Stimulated activated CD4-positive, alpha-beta T cell treated with anti-CD3 and anti-CD28 coated beads, Interleukin-15, amount 100 ng/mL, for 48 hours (primary cell): ENCODE measurements at regions not wholly inside any gene's neighbourhood (a gene's known extent, or its start where the extent isn't known, plus 50 kb on each side); places are given as distances from the start of the nearest gene placed in this dataset.
"Not testable (repeated sequence)": the region's sequence is repeated elsewhere in the genome, so short reads cannot be mapped to it uniquely, and the experiment has no call there.

Source experiments
- DNase-seq, 2 donors: peaks; one replicate each; pipeline ENCODE4 v3.0.0-alpha.2; 2020; ENCODE audit warnings: low read depth in 2 of 2

GRCh38 chr5:51165621-51166020, 217.6 kb upstream of the ISL1 start:
- DNase-seq: not testable (repeated sequence)

DNA sequence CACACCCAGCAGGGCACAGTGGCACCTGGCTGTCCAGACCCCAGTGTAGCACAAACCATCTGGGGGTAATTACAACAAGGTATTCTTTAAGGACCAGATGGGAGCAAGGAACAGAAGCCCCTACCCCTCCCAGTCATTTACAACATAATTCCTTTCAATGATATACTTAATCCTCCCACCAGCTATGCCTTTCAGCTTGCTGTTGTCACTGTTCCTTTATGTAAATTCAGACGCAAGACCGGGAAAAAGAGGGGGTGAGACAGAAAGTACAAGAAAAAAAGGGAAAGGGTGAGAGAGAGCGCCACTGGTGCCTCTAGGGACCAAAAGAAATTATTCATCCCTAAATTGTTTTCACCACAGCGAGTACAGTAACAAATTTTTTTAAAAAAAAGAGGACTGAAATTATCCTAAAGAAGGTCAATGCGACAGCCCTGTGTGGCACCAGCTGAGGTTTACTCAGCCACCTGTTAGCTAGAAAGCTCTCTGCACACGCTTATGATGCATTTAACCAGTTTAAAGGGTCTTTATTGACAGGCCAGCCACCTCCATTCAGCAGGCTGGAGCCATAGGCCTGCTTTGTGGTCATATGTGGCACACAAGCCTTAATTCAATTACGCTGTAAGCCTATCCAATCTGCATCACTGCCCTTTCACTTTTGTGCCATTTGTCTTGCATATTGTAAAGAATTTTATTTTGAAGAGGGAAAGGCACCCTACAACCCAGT, 210.2 kb upstream of the ISL1 start:
- DNase-seq: no peak

DNA sequence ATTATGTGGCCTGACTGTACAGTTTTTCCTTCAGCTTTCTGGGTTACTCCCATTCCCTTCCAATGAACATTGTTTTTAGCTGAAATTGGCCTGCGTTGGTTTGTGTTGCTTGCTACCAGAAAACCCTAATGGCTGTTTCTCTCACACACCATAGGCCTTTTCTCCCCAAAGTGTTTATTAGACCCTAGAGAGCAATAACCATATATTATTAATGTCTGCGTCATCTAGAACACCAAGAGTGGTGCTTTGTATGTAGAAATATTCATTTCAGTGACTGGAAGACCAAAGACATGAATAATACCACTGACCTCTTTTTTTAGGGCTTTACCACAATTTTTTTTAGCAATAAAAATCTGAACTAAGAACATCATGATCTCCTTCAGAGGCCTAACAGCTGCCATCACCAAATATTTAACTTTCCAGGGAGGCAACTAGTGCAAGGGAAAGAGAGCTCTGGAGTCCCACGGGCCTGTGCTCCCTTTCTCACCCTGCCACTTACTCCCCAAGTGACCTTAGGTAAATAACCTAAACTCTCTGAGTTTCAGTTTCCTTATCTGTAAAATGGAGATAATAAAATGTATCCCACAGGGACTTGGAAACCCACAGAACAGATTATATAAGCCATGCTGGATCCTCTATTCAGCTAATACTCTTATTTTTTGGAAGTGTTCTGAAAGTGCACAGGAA, 201.9 kb upstream of the ISL1 start:
- no peak for DNase-seq

DNA sequence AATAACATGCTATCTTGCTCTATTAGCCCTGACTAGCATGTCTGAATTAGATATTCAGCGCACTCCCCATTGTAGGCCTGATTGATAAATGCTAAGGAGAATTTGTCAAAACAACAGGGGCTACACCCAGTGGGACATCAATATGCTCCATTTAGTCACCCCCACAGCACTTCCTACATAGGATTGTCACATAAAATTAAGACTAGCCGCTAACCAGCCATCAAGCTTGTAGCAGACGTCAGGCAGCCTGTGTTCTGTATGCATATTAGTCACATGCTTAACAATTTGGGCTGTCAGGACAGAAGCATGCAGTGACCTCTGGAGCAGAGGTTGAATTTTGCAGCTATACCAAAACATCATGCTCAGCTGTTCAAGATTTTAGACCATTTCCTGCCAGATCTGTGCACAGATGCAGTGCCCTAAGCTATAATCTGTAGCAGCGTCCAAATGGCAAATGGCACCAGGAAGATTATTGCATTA, 197.4 kb upstream of the ISL1 start:
- DNase-seq: no peak

DNA sequence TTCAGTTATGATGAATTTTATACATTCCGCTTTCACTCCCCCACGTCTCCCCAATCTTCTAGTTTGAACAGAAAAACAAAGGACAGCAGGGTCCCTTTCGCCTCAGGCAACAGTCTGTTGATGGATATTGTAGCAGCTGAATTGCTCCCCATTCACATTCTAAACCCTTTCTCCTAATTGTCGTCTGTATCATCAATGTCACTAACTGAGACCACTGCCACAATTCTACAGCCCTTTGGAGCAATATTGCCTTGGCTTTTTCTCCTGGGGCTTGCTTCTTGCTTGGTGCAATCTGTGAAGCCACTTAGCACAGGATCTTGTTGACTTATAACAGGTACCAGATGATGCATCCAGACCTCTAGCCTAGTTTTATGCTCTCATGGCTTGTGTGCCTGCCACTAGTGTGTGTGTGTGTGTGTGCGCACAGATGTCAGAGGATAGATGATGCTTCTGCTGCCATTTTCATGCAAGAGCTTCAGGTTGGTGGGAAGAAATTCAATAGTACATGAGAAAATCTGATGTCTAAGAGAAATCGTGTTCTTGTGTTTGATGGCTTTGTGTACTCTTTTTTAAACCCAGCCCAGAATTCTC, 195.2 kb upstream of the ISL1 start:
- DNase-seq: no peak

- no peak for DNase-seq
Observed at GRCh38 chr5:51194671-51195070, 188.6 kb upstream of the ISL1 start.

GRCh38 chr5:51201024-51201423, 182.2 kb upstream of the ISL1 start:
- DNase-seq: no peak

- no peak for DNase-seq
Observed at GRCh38 chr5:51201708-51202107, 181.5 kb upstream of the ISL1 start.

DNA sequence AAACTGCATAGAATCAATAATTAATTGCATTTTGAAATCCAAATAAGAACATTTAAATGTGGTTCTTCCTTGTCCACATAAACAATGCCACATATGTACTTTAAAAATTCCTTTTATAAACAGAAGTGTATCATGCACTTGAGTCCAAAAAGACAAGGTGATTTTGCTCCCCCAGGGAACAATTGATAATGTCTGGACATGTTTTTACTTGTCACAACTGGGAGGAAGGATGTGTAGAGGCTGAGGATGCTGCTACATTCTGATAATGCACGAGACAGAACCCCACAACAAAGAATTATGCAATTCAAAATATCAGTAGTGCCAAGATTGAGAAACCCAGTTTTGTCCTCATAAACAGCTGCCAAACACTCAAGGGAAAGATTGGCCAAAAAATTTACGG, 181.1 kb upstream of the ISL1 start:
- no peak for DNase-seq

DNA sequence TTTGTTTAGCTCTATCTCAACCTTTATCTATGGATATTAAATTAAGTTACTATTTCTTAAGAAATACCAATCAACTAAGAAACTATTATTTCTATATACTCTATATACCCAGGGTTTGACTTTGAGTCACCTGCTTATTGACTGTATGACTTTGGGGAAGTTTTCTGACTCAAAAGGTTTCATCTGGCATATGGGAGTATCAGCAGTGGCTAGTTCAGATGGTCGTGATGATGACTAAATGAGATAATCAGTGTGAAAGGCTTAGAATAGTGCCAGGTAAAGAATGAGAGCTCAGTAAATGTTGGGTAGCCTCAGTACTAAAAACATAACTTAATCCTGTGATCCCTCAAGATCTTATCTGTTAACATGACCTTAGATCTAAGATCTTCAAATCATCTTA, 179.7 kb upstream of the ISL1 start:
- no peak for DNase-seq

GRCh38 chr5:51208296-51208695, 175.0 kb upstream of the ISL1 start:
- DNase-seq: no peak

- DNase-seq: no peak
Observed at GRCh38 chr5:51214746-51215145, 168.5 kb upstream of the ISL1 start.

DNA sequence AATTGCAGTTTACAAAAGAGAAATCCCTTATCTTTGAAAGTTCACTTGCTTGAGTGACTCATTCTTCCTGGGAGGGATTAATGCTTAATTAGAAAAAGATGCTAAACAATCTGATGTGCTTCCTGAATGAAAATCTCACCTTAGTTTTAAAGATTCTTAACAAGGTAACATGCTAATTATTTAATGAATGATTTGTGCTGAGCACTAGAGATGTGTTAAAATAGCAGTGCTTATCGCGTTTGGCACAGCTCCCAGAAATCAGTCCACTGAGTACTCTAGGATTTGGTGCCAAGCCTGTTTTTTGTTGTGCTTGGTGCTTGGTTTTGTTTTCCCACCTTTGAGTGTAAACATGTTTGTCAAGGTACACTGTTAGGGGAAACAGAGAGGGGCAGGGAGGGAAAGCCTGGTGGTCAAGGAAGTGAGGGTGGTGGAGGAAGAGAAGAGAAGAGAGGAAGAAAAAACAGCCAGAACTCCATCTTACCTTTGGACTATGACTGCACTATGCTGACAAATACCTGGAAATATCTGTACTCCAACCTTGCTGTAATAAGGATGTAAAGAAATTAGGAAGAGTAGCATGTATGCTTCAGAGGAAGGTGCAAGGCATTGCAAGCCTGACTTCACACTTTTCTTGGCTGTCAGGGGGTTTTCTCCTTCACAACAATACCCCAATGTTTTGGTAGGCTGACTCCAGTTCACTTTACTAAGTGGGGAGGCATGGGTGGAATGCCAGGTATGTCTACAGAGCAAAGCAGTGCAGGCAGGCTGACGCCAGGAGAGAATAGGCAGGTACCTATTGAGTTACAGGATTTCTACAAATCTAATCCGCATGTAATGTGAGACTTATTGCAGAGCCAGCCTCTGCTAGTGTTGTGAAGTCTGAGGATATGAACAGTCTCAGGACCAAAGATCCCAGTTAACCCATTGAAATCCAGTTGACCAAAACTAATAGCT, 157.2 kb upstream of the ISL1 start:
- no peak for DNase-seq

- no peak for DNase-seq
Observed at GRCh38 chr5:51227963-51228470, 155.2 kb upstream of the ISL1 start.

DNA sequence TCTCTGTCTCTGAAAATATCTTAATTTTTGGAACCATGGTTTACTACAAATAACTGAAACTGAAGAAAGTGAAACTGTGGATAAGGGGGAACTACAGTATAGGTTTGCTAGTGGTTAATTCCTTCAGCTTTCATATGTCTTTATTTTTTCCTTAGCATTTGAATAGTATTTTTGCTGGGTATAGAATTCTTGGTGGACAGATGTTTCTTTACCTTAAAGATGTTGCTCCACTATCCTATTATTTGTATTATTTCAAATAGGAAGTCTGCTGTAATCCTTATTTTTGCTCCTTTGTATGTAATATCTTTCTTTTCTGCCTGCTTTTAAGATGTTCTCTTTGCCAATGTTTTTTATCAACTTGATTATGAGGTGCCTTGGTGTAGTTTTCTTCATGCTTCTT, 152.9 kb upstream of the ISL1 start:
- DNase-seq: no peak

GRCh38 chr5:51242456-51242855, 140.8 kb upstream of the ISL1 start:
- DNase-seq: no peak

- DNase-seq: not testable (repeated sequence)
Observed at GRCh38 chr5:51250957-51251356, 132.3 kb upstream of the ISL1 start.

DNA sequence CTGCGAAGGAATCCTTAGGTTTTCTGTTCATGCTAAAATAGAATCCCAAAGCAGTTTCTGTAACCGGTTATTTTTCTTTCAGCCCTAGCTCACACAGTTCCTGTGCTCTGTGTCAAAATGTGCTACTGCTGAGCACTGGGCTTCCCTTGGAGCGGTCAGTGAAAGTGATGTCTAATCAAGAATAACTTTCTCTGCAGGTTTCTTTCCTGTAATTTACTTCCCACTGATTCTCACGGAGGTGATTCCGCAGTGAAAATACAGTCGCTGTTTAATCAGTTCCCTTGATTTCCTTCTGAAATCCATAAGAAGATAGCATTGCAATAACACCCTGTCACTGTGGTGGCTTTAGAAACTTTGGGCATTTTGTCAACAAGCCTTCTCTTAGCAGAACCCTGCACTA, 112.0 kb upstream of the ISL1 start:
- no peak for DNase-seq

DNA sequence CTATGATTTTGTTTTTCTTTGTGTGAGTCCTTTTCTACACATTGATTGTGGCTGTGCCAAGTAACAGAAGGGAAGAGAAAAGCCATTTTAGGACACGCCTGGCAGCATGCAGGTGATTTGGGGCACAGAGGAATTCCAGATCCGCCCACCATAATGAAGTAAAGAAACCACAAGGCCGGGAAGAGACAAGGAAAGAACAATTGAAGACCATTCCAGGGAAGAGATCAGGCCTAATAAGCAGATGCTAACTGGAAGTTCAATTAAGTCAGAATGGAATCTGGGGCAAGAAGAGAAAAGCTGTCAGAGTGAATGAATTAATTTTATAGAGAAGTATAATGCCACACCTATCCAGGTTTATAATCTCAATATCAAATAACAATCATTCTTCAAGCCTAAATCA, 110.2 kb upstream of the ISL1 start:
- DNase-seq: no peak

DNA sequence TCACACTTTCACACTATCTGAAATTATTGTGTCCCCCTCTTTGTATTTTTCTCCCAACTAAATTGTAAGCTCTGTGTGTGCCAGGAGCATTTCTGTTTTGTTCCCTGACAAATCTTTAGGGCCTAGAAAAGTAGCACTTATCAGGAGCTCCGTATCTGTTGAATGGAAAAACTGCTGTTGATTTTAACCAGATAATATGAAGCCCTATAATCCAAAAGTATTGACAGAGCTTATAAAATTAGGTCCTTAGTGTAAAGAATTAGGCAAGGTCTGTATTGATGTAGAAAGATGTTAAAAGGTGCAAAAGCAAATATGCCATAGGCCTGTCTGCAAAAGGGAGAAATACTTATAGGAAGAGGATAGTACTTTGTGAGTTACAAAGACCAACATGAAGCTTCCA, 109.4 kb upstream of the ISL1 start:
- no peak for DNase-seq

GRCh38 chr5:51275428-51275827, 107.8 kb upstream of the ISL1 start:
- no peak for DNase-seq

GRCh38 chr5:51276250-51276649, 107.0 kb upstream of the ISL1 start:
- no peak for DNase-seq
